Panc1 (cell line): ENCODE measurements at regions not wholly inside any gene's neighbourhood (a gene's known extent, or its start where the extent isn't known, plus 50 kb on each side); places are given as distances from the start of the nearest gene placed in this dataset.

ENCODE experiments used
- POLR2AphosphoS5 ChIP-seq: IDR thresholded peaks from 2 replicates; pipeline ENCODE4 v1.6.1; 2012; ENCODE audit warnings: mild to moderate bottlenecking, low read depth, low read length, moderate library complexity
- TCF7L2 ChIP-seq: IDR thresholded peaks from 2 replicates; pipeline ENCODE4 v1.6.1; 2011; ENCODE audit warnings: mild to moderate bottlenecking, low read depth, low read length, inconsistent platforms
- TF ChIP-seq, protein P1 (sequence below): fragments of 450-650 bp; IDR thresholded peaks from 2 replicates; pipeline ENCODE4 v1.5.1; 2017; ENCODE audit warnings: mild to moderate bottlenecking
- TF ChIP-seq, protein P2 (sequence below), 2 experiments: IDR thresholded peaks; 2 replicates each; pipeline ENCODE4 v1.6.1; 2011 to 2012; ENCODE audit warnings: low read depth in 2 of 2, control low read depth in 1 of 2, low read length in 1 of 2, mild to moderate bottlenecking in 1 of 2, moderate library complexity in 1 of 2; ENCODE audit not compliant: insufficient read depth in 1 of 2

DNA sequence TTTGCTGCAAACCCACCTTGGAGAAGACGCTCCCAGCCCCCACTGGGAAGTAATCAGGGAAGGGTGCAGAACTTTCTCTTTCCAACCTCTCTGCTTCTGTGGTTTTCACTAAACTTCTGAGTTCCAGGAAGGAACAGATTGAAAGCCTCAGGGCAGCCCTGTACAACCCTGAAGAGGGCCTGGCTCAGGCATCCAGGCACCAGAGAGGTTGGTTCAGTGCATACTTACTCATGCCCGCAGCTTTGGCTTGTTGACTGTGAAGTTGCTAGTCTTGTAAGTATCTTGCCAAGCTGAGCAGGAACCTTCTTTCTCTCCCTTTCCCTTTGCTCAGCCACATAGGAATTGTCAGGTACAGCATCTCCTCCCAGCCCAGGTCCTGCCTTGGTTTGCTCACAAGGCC lies 272.2 kb upstream of the FOXQ1 start:
- TF ChIP-seq, protein P1, sequence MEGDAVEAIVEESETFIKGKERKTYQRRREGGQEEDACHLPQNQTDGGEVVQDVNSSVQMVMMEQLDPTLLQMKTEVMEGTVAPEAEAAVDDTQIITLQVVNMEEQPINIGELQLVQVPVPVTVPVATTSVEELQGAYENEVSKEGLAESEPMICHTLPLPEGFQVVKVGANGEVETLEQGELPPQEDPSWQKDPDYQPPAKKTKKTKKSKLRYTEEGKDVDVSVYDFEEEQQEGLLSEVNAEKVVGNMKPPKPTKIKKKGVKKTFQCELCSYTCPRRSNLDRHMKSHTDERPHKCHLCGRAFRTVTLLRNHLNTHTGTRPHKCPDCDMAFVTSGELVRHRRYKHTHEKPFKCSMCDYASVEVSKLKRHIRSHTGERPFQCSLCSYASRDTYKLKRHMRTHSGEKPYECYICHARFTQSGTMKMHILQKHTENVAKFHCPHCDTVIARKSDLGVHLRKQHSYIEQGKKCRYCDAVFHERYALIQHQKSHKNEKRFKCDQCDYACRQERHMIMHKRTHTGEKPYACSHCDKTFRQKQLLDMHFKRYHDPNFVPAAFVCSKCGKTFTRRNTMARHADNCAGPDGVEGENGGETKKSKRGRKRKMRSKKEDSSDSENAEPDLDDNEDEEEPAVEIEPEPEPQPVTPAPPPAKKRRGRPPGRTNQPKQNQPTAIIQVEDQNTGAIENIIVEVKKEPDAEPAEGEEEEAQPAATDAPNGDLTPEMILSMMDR = no peak
- TF ChIP-seq POLR2AphosphoS5 = no peak
- TF ChIP-seq, protein P2, sequence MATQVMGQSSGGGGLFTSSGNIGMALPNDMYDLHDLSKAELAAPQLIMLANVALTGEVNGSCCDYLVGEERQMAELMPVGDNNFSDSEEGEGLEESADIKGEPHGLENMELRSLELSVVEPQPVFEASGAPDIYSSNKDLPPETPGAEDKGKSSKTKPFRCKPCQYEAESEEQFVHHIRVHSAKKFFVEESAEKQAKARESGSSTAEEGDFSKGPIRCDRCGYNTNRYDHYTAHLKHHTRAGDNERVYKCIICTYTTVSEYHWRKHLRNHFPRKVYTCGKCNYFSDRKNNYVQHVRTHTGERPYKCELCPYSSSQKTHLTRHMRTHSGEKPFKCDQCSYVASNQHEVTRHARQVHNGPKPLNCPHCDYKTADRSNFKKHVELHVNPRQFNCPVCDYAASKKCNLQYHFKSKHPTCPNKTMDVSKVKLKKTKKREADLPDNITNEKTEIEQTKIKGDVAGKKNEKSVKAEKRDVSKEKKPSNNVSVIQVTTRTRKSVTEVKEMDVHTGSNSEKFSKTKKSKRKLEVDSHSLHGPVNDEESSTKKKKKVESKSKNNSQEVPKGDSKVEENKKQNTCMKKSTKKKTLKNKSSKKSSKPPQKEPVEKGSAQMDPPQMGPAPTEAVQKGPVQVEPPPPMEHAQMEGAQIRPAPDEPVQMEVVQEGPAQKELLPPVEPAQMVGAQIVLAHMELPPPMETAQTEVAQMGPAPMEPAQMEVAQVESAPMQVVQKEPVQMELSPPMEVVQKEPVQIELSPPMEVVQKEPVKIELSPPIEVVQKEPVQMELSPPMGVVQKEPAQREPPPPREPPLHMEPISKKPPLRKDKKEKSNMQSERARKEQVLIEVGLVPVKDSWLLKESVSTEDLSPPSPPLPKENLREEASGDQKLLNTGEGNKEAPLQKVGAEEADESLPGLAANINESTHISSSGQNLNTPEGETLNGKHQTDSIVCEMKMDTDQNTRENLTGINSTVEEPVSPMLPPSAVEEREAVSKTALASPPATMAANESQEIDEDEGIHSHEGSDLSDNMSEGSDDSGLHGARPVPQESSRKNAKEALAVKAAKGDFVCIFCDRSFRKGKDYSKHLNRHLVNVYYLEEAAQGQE (IDR thresholded peaks at IDR 0.05; ENCODE audit: insufficient read depth in 1 of 2, low read depth in 2 of 2, low read length in 1 of 2) = no peak
- TF ChIP-seq TCF7L2 = no peak
